GM23338 (cell line): ENCODE measurements at regions not wholly inside any gene's neighbourhood (a gene's known extent, or its start where the extent isn't known, plus 50 kb on each side); places are given as distances from the start of the nearest gene placed in this dataset.

ENCODE experiments used
- CREB1 ChIP-seq: fragments of 250-450 bp; sonication (Bioruptor Pico); IDR thresholded peaks from 2 replicates; pipeline ENCODE4 v1.5.0; 2020; ENCODE audit warnings: low read depth, mild to moderate bottlenecking, moderate library complexity
- EZH2 ChIP-seq: fragments of 200-600 bp; sonication (generic); IDR thresholded peaks from one replicate; pipeline ENCODE4 v1.8.0; 2017; ENCODE audit warnings: antibody characterized with exemption, mild to moderate bottlenecking, low read depth; ENCODE audit not compliant: unreplicated experiment
- EZH2phosphoT487 ChIP-seq: fragments of 200-600 bp; sonication (generic); IDR thresholded peaks from one replicate; pipeline ENCODE4 v1.8.1; 2018; ENCODE audit warnings: antibody characterized with exemption; ENCODE audit not compliant: unreplicated experiment
- JUNB ChIP-seq: IDR thresholded peaks from one replicate; pipeline ENCODE4 v1.6.1; 2016; ENCODE audit warnings: antibody characterized with exemption; ENCODE audit not compliant: unreplicated experiment
- POLR2AphosphoS5 ChIP-seq: IDR thresholded peaks from 2 replicates; pipeline ENCODE4 v1.6.1; 2016; ENCODE audit warnings: antibody characterized with exemption, low read depth
- TF ChIP-seq, protein P1 (sequence below), 2 experiments: fragments of 200-600 bp in 1 of 2; sonication (generic) in 1 of 2; conservative IDR thresholded peaks; 2 replicates each; pipeline versions ENCODE4 v1.5.1 to v1.6.1; 2016 to 2017; ENCODE audit warnings: antibody characterized with exemption in 2 of 2, low read depth in 2 of 2, mild to moderate bottlenecking in 2 of 2, moderate library complexity in 1 of 2
- TF ChIP-seq, protein P2 (sequence below): IDR thresholded peaks from one replicate; pipeline ENCODE4 v1.6.1; 2018; ENCODE audit warnings: antibody characterized with exemption; ENCODE audit not compliant: unreplicated experiment

DNA sequence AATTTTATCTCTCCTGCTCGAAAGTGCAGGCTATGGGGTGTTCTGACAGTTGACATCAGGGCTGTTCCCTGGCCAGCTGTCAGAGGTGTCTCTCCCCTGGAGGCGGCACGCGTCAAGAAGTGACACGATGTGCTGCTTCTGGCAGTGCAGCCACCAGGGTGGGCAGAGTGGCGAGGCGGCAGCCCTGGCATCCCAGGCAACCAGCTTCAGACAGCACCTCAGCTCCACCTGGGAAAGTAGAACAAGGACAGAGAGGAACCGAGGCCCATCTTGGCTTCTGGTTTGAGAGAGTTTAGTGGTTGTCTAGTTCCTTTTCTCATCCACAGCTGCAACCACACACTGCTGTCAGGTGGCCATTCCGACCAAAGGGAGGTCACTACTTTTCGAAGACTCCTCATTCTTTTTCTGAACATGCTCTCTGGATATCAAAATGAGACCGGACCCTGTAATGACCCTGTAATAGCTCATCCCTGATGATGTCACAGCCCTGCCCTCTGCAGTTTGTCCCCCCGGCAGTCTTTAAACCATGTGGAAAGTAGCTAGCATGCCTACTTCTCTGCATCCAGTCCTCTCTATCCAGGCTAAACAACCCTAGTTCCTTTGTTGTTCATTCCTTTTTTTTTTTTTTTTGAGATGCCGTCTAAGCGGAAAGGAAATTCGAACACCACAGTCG lies 381.0 kb upstream of the NRP1 start:
- TF ChIP-seq EZH2 (no peak), EZH2phosphoT487 (no peak), CREB1 (CRISPR knock-in tag) (no peak), POLR2AphosphoS5 (no peak), JUNB (no peak)
- TF ChIP-seq, protein P1, sequence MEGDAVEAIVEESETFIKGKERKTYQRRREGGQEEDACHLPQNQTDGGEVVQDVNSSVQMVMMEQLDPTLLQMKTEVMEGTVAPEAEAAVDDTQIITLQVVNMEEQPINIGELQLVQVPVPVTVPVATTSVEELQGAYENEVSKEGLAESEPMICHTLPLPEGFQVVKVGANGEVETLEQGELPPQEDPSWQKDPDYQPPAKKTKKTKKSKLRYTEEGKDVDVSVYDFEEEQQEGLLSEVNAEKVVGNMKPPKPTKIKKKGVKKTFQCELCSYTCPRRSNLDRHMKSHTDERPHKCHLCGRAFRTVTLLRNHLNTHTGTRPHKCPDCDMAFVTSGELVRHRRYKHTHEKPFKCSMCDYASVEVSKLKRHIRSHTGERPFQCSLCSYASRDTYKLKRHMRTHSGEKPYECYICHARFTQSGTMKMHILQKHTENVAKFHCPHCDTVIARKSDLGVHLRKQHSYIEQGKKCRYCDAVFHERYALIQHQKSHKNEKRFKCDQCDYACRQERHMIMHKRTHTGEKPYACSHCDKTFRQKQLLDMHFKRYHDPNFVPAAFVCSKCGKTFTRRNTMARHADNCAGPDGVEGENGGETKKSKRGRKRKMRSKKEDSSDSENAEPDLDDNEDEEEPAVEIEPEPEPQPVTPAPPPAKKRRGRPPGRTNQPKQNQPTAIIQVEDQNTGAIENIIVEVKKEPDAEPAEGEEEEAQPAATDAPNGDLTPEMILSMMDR (conservative IDR thresholded peaks at IDR 0.05; ENCODE audit: low read depth in 2 of 2) = no peak
- TF ChIP-seq, protein P2, sequence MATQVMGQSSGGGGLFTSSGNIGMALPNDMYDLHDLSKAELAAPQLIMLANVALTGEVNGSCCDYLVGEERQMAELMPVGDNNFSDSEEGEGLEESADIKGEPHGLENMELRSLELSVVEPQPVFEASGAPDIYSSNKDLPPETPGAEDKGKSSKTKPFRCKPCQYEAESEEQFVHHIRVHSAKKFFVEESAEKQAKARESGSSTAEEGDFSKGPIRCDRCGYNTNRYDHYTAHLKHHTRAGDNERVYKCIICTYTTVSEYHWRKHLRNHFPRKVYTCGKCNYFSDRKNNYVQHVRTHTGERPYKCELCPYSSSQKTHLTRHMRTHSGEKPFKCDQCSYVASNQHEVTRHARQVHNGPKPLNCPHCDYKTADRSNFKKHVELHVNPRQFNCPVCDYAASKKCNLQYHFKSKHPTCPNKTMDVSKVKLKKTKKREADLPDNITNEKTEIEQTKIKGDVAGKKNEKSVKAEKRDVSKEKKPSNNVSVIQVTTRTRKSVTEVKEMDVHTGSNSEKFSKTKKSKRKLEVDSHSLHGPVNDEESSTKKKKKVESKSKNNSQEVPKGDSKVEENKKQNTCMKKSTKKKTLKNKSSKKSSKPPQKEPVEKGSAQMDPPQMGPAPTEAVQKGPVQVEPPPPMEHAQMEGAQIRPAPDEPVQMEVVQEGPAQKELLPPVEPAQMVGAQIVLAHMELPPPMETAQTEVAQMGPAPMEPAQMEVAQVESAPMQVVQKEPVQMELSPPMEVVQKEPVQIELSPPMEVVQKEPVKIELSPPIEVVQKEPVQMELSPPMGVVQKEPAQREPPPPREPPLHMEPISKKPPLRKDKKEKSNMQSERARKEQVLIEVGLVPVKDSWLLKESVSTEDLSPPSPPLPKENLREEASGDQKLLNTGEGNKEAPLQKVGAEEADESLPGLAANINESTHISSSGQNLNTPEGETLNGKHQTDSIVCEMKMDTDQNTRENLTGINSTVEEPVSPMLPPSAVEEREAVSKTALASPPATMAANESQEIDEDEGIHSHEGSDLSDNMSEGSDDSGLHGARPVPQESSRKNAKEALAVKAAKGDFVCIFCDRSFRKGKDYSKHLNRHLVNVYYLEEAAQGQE = no peak
